ENCODE measurements at regions not wholly inside any gene's neighbourhood (a gene's known extent, or its start where the extent isn't known, plus 50 kb on each side); places are given as distances from the start of the nearest gene placed in this dataset.
A peak's percentile ranks its signal among the peaks of the same experiment; 100 is the strongest.
"Not testable (repeated sequence)": the region's sequence is repeated elsewhere in the genome, so short reads cannot be mapped to it uniquely, and the experiment has no call there.

- DNase-seq: no peak
These were observed 81.4 kb upstream of the NCOR2 start for GRCh38 chr12:124648710-124649384.

GRCh38 chr12:124647316-124647715 lies 79.9 kb upstream of the NCOR2 start:
- no peak for DNase-seq

- DNase-seq: no peak
These were observed 79.2 kb upstream of the NCOR2 start for GRCh38 chr12:124646385-124647230.

GRCh38 chr12:124645530-124646244 lies 78.3 kb upstream of the NCOR2 start:
- no peak for DNase-seq

- DNase-seq: not testable (repeated sequence)
These were observed 76.4 kb upstream of the NCOR2 start for GRCh38 chr12:124643768-124644167.

- no peak for DNase-seq
These were observed 74.7 kb upstream of the NCOR2 start for GRCh38 chr12:124642105-124642504.

GRCh38 chr12:124641591-124641990 lies 74.2 kb upstream of the NCOR2 start:
- no peak for DNase-seq

GRCh38 chr12:124640056-124640455 lies 72.6 kb upstream of the NCOR2 start:
- DNase-seq: peak; percentile 17

GRCh38 chr12:124639122-124639806 lies 71.9 kb upstream of the NCOR2 start:
- DNase-seq: no peak

GRCh38 chr12:124637581-124637981 lies 70.2 kb upstream of the NCOR2 start:
- DNase-seq: no peak

GRCh38 chr12:124637163-124637562 lies 69.8 kb upstream of the NCOR2 start:
- DNase-seq: no peak

- no peak for DNase-seq
These were observed 68.9 kb upstream of the NCOR2 start for GRCh38 chr12:124636138-124636978.

GRCh38 chr12:124635316-124635715 lies 67.9 kb upstream of the NCOR2 start:
- no peak for DNase-seq

- DNase-seq: no peak
These were observed 66.3 kb upstream of the NCOR2 start for GRCh38 chr12:124633365-124634362.

GRCh38 chr12:124632519-124632984 lies 65.1 kb upstream of the NCOR2 start:
- DNase-seq: peak; percentile 45

- DNase-seq: no peak
These were observed 64.4 kb upstream of the NCOR2 start for GRCh38 chr12:124631681-124632256.

GRCh38 chr12:124630791-124631313 lies 63.4 kb upstream of the NCOR2 start:
- no peak for DNase-seq

GRCh38 chr12:124629789-124630480 lies 62.5 kb upstream of the NCOR2 start:
- DNase-seq: no peak

- DNase-seq: no peak
These were observed 61.7 kb upstream of the NCOR2 start for GRCh38 chr12:124629117-124629516.
